ENCODE measurements at regions not wholly inside any gene's neighbourhood (a gene's known extent, or its start where the extent isn't known, plus 50 kb on each side); places are given as distances from the start of the nearest gene placed in this dataset.

DNA sequence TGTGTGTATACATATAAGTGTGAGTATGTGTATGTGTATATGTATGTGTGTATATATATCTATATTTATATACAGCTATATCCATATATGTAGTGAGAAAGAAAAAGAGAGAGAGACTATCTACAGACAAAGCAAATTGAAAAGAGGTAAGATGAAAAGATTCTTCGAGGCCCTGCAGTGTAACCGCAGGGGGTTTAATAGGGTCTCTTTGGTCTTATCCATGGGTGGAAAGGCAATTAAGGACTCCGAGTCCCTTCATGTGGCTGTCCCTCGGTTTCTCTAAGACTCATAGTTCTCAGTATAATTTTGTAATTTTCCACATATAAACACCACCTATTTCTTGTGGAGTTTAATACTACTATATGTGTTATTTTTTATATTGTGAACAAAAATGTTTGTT lies 50.6 kb upstream of the JAZF1 start:
- no peak for DNase-seq (ENCODE audit: low read depth)

DNA sequence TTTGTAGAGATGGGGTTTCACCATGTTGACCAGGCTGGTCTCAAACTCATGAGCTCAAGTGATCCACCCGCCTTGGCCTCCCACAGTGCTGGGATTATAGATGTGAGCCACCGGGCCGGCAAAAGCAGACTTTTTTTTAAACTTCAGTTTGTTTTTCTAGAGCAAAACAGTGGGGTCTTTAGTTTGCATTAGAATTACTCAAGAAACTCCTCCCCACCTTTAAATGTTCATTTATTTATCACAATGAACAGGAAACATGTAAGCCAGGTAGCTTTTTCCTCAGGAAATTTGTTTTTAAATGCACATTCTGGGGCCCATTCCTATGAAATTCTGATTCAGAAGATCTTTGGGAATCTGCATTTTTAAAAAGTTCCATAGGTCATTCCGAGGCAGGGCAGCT lies 56.0 kb upstream of the JAZF1 start:
- DNase-seq (ENCODE audit: low read depth), result no peak

DNA sequence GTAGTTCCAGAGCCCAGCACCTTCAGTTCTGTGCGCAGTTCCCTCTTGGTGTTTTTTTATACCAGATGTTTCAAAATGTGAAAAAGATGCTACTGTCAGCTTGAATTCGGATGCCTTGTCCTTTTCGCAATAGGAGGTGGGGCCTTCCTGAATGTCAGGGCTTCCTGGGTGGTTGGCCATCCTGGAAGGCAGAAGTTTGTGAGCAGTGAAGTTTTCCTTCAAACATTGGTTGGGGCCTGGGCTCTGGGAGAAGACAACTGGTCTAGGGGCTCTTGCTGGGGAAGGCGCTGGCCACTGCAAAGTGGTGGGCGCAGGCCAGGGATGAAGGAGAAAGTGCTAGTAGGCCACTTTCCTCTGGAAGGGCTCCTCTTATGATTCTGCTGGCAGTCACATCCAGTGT lies 56.8 kb upstream of the JAZF1 start:
- no peak for DNase-seq (ENCODE audit: low read depth)

DNA sequence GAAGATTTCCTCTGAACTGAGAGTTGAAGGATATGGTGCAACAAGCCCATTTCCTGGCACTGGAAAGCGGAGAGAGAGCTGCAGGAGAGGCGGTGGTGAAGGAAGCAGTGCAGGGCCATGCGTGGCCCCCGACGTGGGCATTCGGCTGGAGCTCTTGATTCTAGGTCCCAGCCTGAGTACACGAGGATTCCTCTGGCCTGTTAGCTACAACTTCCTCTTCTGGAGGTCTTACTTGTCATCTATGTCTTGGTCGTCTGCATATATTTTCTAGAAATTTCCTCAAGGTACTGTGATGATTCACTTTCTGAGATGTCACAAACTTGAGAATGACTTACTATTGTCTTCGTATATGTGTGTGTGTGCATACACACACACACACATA lies 59.2 kb upstream of the JAZF1 start:
- no peak for DNase-seq (ENCODE audit: low read depth)

GRCh38 chr7:28240481-28240880 lies 59.9 kb upstream of the JAZF1 start:
- no peak for DNase-seq (ENCODE audit: low read depth)

DNA sequence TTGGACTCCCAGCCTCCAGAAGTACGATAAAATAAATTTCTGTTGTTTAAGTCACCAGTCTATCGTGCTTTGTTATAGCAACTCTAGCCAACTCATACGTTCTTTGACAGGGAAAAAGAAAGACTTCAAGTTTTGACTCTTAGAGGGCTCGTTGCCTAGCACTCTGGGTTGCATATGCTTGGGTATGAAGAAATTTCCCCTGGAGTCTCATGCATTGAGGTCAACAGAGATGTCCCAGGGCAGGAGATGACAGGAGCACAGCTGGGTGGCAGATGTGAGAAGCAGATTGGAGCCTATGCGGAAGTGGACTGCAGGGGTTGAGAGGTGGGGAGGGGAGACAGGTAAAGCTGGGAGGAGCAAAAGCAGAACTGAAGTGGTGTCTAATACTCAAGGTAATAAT lies 63.3 kb upstream of the JAZF1 start:
- DNase-seq (ENCODE audit: low read depth), result no peak

DNA sequence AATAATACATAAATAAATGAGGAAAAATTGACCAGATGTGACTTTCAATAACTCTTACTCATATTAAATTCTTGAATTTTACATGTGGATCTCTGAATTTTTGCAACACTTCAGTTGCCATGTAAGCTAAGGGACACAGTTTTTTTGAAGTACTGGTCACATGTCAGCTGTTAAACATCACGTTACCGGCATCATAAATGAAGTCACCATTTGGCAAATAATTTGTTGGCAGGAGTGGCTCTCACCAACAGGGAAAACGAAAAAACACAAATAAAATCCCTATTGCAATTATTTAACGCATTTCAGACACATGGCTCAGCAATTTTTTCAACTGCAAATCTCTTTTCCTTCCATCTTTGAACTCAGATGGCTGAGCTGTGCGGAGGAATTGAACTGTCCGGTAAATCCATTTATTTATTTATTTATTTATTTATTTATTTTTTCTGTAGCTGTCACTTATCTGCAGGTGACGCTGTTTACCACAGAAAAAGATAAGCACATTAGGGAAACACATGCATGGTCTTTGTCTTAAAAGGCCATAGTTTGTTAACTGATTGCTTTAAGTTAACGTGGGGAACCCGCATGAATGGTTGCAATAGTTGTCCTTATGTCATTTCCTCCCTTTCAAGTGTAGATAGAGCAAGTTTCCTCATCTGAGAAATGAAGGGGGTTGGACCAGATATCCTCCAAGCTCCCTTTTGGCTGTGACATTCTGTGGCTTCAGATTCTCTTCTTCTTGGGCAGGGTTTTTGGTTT lies 64.7 kb upstream of the JAZF1 start:
- DNase-seq (ENCODE audit: low read depth), result no peak

GRCh38 chr7:28246921-28247461 lies 66.4 kb upstream of the JAZF1 start:
- DNase-seq (ENCODE audit: low read depth), result no peak

DNA sequence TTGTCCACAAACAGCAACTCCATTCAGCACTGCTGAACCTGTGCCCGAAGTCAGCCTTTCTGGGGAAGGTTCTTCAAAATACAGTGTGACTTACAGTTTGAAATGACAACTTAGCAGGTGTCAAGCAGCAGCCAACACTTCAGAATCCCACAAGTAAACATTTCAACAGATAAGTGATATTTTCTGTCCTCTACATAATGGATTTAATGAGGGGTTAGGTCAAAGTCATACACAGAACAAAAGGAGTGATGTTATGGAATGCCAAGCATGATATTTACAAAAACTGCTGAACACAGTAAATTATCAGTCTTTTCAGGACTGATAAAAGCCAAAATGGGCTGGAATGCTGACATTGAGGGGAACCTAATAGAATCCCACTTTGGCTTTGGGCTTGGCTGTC lies 77.6 kb upstream of the JAZF1 start:
- DNase-seq (ENCODE audit: low read depth), result no peak

DNA sequence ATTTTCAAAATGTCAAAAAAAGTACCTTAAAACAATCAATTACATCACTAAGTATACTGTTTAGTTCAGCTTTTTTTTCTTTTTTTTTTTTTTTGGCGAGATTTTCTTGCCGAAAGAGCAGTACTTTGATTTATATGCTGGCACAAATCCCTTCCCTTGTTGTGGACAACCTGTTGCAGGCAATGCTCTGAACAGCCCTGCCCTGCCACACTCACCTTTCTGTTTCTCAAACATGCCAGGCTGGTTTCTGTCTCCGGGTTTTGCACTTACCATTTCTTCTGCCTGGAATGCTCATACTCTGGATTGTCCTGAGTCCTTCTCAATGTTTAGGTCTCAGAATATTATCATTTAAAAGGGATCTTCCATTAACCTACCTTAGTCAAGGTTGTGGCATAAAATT lies 80.4 kb upstream of the JAZF1 start:
- no peak for DNase-seq (ENCODE audit: low read depth)

- no peak for DNase-seq (ENCODE audit: low read depth)
Observed at GRCh38 chr7:28263622-28264271, 83.2 kb upstream of the JAZF1 start.

- DNase-seq (ENCODE audit: low read depth), result no peak
Observed at GRCh38 chr7:28266402-28266801, 85.8 kb upstream of the JAZF1 start.

DNA sequence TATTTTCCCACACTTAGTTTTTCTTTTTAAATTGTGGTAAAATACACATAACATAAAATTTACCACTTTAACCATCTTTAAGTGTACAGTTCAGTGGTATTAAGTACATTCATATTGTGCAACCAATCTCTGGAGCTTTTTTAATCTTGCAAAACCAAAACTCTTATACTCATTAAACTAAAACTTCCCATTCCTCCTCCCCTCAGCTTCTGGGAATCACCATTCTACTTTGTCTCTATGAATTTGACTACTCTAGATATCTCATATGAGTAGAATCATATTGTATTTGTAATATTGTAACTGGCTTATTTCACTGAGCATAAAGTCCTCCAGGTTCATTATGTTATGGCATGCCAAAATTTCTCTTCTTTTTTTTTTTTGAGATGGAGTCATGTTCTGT lies 86.4 kb upstream of the JAZF1 start:
- DNase-seq (ENCODE audit: low read depth), result no peak

DNA sequence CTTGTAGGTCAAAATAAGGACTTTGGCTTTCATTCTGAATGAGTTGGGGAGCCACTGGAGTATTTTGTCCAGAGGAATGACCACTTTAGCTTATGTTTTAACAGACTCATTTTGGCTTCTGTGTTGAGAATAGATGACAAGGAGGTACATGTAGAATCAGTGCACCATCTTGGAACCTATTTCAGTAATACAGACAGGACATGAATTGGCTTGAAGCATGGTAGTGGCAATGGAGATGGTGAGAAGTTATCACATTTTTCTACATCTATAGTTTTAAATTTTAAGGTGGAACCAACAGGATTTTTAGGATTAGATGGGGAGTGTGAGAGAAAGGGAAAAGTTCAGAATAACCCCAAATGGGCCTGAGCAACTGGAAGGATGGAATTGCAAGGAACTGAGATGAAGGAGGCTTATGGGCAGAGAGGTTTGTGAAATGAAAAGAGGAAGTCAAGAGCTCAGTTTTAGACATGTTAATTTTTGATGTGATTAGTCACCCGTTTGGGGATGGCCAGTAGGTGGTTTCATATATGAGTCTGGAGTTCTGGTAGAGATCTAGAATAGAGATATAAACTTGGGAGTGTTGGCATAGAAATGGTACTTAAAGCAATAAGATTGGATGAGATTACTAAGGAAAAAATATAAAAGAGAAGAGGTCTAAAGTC lies 89.2 kb upstream of the JAZF1 start:
- DNase-seq (ENCODE audit: low read depth), result no peak

DNA sequence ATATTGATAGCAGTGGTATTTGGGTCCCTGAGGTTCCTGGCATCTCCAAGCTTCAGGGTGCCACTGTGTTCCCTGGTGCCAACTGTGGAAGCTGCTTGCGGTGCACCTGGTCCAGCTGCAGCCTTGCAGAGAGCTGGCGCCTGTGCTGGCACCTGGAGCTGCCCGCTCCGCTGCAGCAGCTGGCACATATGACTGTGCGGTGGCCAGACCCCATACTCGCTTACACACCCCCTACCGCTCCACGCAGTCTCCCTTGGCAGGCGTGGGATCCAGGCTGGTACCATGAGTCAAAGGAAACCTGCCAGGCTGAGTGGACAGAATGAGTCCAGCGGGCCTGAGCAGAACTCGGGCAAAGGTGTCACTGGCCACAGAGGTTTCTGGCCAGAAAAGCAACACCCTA lies 89.9 kb upstream of the JAZF1 start:
- no peak for DNase-seq (ENCODE audit: low read depth)

DNA sequence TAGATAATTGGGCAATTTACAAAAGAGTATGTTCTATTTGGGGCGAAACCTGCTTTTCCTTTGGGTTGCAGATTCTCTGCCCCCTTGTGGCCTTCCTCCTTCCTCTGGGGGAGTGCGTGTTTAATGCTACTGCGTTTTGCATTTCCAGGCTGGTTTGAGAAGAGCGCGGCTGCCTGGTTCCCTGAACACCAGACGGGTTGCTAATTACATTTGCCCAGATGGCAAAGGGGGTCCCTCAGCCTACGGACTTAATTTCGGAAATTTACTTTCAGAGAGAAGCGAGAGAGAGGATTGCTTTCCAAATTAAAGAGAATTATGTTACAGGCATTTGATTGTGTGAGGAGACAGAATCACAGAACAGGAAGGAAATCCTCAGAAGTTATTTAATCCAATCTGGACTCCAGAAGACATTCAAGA lies 91.9 kb upstream of the JAZF1 start:
- DNase-seq (ENCODE audit: low read depth), result peak; percentile 20

GRCh38 chr7:28276298-28276697 lies 95.7 kb upstream of the JAZF1 start:
- DNase-seq (ENCODE audit: low read depth), result no peak

DNA sequence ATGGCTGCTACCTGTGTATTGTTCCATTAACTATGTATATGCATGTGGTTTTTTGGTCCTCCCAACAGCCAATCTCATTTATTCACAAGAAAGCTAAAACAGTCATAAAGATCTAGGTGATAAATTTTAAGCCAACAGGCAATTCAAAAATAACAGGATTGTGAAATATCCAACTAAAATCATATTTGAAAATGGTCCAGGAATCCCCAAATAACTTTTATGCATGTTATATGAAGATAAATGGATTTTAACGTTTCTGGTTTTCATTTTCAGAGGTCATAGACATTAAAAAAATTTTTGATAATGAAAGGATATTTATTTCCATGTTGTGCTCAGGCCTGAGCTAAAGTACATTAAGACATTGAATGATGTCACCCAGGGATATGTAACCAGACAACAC lies 96.8 kb upstream of the JAZF1 start:
- DNase-seq (ENCODE audit: low read depth), result no peak

- no peak for DNase-seq (ENCODE audit: low read depth)
Observed at GRCh38 chr7:28277958-28278357, 97.4 kb upstream of the JAZF1 start.

DNA sequence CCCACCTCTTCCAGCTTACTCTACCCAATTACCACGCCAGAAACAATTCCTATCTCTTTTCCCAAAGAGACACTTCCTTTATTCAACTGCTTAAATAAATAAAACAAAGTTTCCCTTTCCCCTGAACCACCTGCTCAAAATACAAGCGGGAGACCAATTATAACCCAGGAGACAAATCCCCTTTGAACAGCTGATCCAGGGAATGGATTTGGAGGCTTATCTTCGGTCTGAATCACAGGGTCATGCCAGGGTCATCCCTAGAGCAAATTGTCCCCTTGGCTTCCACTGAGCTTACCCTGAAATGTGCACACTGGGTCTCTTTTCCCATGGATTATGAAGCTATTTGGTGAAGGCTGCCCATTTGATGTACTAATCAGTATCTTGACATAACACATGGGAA lies 99.9 kb upstream of the JAZF1 start:
- no peak for DNase-seq (ENCODE audit: low read depth)

- no peak for DNase-seq (ENCODE audit: low read depth)
Observed at GRCh38 chr7:28290496-28290895, 109.9 kb upstream of the JAZF1 start.

GRCh38 chr7:28291559-28291958 lies 111.0 kb upstream of the JAZF1 start:
- DNase-seq (ENCODE audit: low read depth), result no peak

GRCh38 chr7:28292834-28293526 lies 112.4 kb upstream of the JAZF1 start:
- DNase-seq (ENCODE audit: low read depth), result no peak
